Right kidney (tissue), 1 donor: ENCODE measurements at regions not wholly inside any gene's neighbourhood (a gene's known extent, or its start where the extent isn't known, plus 50 kb on each side); places are given as distances from the start of the nearest gene placed in this dataset.

Experiments used
- DNase-seq: peaks from one replicate; pipeline ENCODE4 v3.0.0-alpha.2; 2016

DNA sequence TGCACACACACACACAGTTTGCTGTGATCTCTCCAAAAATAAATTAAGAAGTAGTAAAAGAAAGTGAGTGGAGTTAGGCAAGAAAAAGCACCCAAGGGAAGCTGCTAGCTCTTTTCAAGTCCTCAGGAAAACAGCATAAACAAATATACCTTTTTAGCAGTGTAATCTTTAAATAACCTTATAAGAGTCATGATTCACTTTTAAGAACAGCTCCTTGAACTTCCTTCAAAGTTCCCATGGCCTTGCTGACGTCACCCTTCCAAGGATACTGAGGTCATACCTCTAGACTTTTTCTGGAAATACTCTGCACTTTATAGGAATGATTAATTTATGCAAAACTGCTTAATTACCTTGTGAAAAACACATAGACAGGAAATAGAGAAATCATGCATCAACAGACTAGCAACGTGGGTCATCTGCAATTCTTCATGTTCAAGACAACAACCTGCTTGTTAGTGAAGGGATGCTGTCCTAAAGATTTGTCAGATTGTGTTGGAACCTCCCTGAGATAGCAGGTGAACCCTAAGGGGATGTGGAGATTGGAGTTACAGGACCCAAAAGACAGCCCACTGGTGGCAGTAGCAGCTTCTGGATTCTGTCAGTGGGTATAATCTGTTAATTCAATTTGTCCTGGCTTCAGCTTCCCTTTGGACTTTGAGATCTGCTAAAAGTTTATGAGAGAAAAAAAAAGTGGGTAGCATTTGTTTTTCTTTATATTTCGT is 229.0 kb downstream of the ELAVL2 start:
- DNase-seq: no peak

DNA sequence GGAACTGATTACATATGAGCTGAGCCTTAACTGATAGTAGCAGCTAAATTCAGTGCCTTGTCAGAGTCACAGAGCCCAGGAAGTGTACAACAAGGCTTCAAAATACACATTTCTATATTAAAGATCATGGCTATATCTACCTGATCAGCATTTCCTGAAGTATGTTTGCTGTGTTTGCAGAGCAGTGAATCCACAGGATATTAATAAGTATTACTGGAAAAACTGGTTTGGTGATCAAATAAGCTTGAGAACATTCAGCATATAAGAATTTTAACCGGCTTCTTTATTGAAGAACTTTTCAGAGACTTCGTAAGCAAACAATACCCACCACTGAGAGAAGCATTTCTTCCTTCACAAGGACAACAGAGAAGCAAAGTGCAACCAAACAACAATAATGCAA is 227.0 kb downstream of the ELAVL2 start:
- no peak for DNase-seq

DNA sequence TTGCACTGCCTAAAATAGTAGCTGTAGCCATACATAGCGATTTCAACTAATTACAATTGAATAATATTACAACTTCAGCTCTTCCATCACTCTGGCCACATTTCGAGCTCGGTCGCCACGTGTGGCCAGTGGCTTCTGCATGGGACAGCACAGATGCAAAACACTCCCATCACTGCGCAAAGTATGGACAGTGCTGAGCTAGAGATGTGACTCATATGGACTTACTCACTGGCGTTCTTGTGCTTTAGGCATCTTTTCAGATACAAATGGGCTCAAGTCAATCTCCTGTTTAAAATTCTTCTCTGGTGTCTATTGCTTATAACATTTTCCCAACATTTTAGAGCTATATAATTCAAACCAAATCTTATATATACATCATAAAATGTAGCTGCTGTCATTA is 222.7 kb downstream of the ELAVL2 start:
- DNase-seq: no peak

DNA sequence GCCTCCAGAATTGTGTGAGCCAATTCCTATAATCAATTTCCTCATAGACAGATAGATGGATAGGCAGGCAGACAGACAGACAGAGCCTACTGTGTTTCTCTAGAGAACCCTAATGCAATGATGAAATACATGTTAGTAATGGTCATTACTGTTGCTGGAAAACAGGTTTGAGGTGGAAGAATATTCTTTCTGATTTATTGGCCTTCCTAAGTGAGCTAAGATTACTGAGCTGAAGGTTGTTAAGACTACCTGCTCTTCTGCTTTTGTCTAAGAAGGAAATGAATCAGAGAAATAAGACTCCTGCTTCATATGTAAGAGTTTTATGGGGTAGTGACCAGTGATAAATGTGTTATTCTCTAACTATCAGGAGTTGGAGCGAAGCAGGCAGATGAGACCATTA is 219.9 kb downstream of the ELAVL2 start:
- DNase-seq: no peak

DNA sequence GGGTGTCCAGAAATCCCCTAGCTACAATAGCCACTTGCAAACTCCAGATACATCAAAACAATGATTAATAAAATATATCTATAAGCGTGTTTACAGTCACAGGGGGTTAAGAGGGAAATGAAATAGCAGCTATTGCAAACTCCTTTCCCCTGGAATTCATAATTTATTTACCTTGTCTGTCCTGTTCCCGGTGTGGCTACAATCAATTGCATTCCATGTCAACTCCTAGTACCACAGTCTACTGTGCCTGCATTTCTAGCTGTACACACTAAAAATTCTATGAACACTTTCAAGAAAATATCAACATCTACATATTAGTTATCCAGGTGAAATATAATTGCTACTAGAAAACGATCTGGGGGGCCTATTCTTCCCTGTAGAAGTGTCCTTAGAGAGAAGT is 217.6 kb downstream of the ELAVL2 start:
- no peak for DNase-seq

DNA sequence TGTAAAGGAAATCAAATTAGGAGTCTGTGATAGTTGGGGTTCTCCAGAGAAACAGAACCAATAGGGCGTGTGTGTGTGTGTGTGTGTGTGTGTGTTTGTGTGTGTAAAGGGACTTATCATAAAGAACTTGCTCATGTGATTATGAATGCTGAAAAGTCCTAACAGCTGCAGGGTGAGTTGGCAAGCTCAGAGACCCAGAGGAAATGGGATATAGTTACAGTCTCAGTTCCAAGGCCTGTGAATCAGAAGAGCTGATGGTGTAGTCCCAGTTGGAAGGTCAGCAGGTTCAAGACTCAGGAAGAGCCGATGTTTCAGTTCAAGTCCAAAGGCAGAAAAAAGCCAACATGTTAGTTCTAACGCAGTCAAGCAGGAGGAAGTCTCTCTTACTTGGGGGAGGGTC is 214.2 kb downstream of the ELAVL2 start:
- no peak for DNase-seq

DNA sequence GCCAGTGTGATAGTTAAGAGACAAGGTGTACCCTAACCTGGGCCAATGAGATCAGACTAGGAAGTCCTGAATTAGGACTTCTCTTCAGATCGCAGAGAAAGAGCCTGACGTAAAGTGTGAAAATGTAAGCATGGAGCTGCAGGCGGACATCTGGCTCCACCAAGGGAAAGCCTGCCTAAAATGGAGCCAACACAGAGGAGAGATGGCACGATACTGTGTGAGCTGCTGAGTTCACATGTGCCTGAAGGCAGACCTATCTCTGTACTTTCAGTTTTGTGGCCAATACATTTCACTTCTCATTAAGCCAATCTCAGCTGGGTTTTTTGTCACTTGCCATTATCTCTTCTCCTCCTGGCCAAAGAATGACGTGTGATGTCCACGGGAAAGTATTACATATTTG is 210.5 kb downstream of the ELAVL2 start:
- DNase-seq: no peak

DNA sequence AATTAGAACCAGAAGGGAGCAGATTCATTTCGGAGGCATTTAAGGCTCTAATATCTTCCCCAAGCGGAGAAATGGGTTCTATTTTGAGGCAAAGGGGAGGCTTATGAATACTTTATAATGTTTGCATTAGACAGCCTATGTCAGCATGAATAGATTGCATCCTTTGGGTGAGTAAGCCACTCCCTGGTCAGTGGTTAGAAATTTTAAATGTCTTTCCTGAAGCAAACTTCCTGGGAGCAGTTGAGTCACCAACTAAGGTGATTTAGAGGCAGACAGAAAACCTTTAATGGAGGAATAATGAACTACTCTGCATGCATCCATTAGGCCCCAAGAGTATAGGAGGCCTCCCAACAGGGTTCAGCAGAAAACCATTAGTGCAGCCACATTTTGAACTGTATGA is 204.9 kb downstream of the ELAVL2 start:
- DNase-seq: no peak

DNA sequence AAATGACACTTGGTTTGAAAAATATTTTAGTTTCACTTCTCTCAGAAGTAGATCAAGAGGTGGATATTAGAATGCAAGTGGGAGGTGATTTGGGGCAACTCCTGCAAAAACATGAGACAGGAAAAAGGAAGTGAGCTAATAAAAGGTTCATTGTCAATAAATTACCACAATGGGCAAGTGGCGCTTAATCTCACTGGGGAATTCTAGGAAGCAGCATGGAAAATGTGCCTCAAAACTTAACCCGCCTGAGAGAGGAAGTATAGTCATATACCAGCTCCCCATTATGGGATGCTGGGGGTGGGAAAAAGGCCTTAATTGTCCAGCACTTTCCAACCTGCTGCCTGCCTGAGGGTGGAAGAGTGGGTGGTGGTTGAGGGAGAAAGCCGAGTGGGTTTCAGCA is 204.1 kb downstream of the ELAVL2 start:
- no peak for DNase-seq

DNA sequence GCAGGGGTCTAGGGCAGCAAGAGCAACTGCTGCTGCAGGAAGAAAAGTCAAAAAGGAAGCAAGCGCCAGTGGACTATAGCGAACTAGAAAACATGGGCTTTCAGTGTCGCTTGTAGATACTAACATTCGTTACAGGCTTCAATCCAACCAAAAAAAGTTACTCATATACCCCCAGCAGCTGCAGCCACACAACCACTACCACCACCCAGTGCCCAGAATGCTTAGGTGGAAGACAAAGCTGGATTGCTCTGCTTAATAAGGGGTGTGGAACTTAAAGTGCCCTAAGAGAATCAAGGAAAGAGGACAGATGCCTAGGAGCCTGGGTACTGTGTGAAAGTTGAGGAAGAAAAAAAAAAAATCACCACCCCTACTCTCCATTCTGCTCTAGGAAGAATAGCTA is 203.6 kb downstream of the ELAVL2 start:
- no peak for DNase-seq

DNA sequence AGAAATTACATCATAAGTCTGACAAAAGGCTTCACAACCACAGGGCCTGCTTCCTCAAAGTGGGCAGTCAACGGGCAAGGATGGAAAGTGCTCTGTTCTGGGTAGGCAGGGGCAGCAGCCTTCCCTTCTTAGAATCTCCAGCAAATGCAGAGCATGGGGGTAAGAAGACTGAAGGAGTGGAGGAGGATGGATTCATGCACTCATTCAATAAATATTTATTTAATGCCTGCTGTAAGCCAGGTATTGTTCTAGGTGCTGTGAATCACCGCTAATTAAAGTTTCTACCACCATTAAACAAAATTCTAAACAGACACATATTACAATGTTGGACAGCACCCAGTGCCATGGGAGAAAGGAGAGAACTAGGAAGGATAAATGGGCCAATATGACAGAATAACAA is 195.6 kb downstream of the ELAVL2 start:
- no peak for DNase-seq

DNA sequence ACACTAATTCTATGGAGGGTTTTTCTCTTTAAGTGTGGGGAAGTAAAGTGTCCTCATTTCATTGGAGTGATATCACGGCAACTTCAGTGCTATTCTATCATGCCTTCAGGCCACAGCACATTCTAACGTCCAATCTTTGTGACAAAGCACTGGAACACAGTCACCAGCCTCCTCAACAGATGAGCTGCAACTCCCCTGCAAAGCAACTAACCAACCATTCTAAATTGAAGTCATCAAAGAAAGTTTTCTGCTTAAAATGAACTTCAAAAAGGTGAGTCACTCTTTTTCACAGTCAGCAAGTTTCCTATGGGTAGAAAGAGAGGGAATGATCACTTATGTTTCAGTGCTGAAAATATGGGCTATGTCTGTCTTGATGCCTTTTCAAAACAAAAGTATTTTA is 190.8 kb downstream of the ELAVL2 start:
- no peak for DNase-seq

DNA sequence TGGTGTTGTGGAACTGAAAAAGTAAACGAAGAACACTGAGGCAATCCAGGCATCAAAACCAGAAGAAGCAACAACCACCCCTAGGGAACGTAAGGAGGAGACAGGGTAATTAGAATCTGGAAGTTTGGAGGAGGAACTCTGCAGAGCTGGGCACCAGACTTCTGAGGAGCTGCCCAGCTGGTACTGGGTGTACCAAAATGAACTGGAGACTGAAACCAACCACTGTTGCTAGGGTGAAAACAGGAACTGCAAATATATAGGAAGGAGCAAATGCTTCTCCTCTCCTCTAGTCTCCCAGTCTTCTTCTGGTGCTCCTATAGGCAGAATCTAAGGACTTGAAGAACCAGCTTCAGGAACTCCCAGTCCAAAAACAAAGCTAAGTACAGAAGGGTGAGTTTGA is 189.8 kb downstream of the ELAVL2 start:
- DNase-seq: no peak

DNA sequence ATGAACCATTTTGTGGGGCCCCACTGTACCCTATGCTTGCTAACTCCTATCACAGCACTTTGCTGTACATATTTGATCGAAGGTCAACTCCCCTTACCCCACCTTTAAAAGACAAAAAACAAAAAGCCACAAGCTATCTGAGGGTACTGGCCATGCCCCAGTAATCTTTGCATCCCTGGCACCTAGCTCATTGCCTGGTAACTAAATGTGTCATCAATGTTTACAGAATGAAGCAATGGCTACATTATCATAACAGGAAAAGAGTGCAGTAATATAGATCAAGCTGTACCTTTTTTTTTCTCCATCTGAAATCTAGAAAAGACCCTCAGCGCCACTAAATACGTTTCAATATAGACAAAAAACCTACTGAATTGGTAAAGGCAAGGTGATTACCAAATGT is 188.0 kb downstream of the ELAVL2 start:
- no peak for DNase-seq

DNA sequence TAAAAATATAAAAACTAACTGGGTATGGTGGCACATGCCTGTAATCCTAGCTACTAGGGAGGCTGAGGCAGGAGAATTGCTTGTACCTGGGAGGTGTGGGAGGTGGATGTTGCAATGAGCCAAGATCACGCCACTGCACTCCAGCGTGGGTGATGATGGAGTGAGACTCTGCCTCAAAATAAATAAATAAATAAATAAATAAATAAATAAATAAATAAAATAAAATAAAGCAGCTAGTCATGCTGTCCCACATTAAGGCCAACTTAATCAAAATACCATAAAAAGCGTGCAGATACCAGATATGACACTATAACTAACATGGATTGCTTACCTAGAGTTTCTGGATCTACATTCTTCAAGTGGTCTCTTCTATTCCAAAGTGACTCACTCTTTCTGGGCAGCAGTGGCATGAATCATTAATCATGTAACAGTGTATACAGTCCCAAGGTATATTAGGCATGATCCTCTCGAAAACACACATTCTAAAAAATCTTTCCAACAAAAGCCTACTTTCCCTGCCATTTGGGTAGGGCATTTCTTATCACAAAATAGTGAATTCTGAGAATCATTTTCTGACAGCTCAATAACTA is 187.1 kb downstream of the ELAVL2 start:
- no peak for DNase-seq
